ENCODE measurements at regions not wholly inside any gene's neighbourhood (a gene's known extent, or its start where the extent isn't known, plus 50 kb on each side); places are given as distances from the start of the nearest gene placed in this dataset.
A peak's percentile ranks its signal among the peaks of the same experiment; 100 is the strongest.

GRCh38 chr10:31606841-31607240 is 287.8 kb downstream of the ZEB1 start:
- DNase-seq (ENCODE audit: low read depth, low spot score) = no peak

DNA sequence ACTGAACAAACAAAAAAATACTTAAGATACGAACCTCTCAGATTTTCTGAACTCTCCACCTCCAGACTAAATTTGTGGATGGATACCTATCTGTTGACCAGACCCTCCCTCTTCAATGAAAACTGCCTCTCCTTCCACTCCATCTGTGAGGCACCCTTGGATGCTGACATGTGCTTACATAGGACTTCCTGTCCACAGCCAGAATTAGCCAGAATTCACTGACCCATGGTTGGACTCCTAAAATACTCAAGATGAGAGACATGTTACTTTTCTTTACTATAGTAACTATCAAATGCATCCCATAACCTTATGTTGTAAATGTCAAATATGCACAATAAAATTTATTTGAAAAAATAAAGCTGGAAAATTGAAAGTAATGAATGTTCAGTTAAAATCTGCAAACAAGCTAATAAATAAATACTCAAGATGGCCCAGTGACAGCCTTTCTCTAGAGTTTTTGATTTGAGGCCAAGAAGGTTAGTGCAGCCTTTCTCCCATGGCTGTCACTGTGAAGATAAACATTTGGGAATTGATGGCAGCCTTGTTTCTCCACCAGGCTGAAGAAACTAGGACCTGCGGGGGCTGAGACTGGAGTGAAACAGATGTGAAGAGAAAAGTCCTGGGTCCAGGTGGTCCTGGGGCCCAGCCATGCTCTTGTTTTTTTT is 287.0 kb downstream of the ZEB1 start:
- no peak for DNase-seq (ENCODE audit: low read depth, low spot score)

GRCh38 chr10:31605426-31605825 is 286.4 kb downstream of the ZEB1 start:
- DNase-seq (ENCODE audit: low read depth, low spot score) = no peak

DNA sequence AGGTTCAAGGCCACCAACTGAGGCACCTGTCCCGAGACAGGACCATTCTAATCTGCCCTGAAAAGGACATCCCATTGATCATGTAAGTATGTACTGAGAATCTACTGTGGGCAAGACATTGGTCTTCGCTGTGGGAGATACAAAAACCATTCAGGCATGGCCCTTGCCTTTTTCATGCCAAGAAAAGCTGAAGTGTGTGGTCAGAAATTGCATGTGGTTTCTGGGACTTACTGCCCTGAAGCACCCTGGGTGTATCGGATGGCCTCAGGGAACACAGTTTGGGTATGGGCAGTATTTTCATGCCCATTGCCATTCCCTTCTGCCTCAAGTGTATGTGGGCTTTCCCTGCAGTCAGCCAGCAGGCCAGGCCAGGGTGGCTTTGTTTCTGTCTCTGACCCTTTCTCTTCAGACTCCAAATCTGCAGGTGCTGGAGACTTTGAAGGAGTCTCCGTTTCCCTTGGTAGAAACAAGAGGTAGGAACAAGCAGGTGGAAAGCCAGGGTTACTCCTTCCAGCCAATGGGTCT is 285.7 kb downstream of the ZEB1 start:
- no peak for DNase-seq (ENCODE audit: low read depth, low spot score)

DNA sequence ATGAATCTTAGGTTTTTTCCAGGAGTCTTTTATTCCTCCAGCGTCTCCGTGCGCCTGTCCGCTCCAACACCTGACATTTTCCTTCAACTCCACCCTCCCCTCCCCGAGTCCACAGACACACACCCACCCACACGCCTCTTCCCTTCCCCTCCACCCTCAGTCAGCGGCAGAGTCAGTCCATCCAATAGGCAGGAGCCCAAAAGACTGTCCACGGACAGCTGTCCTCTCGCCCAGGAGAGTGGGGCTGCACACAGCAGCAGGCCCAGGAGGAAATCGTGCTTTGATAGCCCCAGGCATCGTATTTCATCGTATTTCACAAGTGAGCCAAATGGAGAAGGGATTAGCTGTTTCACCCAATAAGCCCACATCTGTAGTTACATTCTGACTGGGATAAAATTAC is 285.1 kb downstream of the ZEB1 start:
- DNase-seq (ENCODE audit: low read depth, low spot score) = no peak

DNA sequence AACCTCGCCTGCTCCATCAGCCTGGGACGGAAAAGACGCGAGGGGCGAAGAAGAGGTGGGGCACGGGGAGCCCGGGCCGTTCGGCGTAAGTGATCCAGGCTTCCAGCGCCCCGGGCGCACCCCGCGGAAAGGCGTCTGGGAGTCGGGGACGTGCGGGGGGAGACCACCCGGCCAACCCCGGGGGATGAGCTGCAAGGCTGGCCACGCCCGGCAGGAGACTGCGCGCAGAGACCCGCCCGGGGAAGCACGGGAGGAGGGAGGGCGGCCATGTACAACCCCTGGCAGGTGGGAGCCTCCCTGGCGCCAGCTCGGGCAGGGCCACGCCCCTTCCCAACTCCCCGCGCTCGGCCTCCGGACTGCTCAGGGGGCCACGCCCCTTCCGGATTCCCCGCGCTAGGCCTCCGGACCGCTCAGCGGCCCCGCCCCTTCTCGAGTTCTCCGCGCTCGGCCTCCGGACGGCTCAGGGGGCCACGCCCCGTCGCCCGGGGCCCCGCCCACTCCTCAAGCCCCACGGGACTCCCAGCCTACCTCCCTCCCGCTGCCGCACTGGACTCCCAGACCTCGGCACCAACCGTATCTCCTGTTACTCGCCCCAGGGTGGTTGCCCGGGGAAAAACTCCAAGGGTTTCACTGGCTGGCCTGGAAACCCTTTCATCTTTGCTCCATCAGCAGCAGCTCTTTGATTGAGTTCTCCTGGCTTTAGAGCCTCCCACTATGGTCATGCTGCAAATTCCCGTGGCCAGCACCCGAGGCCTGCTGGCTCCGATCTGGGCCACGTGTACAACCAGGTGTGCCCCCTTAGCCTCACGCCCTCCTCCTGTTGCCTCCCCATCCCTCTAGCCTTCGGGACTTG is 284.4 kb downstream of the ZEB1 start:
- peak; percentile 98 for DNase-seq (ENCODE audit: low read depth, low spot score)

DNA sequence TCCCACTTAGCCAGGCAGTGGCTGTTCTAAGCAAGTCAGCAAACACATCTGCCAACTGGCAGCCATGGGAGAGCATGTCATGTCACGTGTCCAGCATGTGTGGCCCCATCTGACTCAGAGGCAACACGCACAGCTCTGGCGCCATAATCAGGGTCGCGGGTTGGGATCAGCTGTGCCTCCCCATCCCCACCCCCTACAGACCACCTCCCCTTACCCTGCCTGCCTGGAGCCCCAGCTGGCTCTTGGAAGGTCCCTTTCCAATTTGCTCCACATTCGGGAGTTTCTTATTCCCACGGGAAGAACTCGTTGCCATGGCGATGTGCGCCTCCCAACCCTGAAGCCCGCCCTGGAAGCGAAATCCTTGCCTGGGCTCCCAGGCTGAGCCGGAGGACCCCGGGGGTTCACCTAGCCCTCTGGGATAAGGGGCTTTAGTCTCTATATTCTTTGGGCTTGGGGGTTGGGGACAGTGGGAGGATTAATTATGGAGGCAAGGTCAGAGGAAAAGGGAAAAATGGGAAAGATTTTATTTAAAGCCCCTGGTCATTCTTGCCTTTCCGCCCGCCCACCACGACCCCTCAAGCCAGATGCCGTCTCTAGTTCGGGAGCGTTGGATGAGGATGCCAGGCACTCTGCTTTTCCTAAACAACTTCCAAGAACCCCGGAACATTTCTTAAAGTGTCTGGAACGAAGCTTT is 283.7 kb downstream of the ZEB1 start:
- peak; percentile 68 for DNase-seq (ENCODE audit: low read depth, low spot score)

GRCh38 chr10:31601136-31601535 is 282.1 kb downstream of the ZEB1 start:
- DNase-seq (ENCODE audit: low read depth, low spot score) = no peak

- no peak for DNase-seq (ENCODE audit: low read depth, low spot score)
These were observed 280.8 kb downstream of the ZEB1 start for GRCh38 chr10:31599626-31600504.

DNA sequence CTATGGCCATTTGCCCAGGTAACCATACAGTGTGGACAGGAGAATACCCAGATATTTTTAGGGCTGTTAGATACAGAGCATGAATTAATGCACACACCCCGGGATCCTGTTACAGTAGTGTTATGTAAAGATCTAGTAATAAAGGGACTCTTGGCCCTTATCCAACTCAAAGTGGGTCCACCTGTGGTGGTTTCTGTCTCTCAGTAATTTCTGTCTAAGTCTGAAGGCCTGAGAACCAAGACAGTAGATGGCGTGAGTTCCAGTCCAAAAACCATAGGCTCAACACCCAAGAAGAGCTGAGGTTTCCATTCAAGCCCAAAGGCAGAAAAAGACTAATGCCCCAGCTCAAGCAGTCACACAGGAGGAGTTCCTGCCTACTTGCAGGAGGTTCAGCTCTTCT is 277.7 kb downstream of the ZEB1 start:
- DNase-seq (ENCODE audit: low read depth, low spot score) = no peak

GRCh38 chr10:31595992-31596391 is 277.0 kb downstream of the ZEB1 start:
- no peak for DNase-seq (ENCODE audit: low read depth, low spot score)

GRCh38 chr10:31594347-31594873 is 275.4 kb downstream of the ZEB1 start:
- no peak for DNase-seq (ENCODE audit: low read depth, low spot score)

DNA sequence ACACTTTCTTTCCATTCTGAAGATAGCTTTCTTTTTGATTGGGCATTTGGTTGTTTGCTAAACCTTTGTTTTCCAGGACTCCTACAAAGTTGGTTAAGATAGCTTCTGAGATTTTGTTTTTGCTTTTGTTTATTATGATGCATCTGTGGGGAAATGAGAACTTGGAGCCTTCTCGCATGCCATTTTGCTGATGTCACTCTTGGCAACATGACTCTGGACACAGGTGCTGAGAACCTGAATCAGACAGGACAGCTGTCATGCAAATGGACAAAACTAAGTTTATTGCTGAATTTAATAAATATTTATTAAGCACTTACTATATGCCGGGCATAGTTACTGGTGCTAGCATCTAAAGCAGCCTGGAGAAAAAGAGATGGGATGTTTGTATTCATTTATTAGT is 274.1 kb downstream of the ZEB1 start:
- DNase-seq (ENCODE audit: low read depth, low spot score) = no peak

- no peak for DNase-seq (ENCODE audit: low read depth, low spot score)
These were observed 272.6 kb downstream of the ZEB1 start for GRCh38 chr10:31591569-31591968.

- DNase-seq (ENCODE audit: low read depth, low spot score) = no peak
These were observed 271.2 kb downstream of the ZEB1 start for GRCh38 chr10:31590023-31590800.

- DNase-seq (ENCODE audit: low read depth, low spot score) = no peak
These were observed 268.7 kb downstream of the ZEB1 start for GRCh38 chr10:31587691-31588090.

DNA sequence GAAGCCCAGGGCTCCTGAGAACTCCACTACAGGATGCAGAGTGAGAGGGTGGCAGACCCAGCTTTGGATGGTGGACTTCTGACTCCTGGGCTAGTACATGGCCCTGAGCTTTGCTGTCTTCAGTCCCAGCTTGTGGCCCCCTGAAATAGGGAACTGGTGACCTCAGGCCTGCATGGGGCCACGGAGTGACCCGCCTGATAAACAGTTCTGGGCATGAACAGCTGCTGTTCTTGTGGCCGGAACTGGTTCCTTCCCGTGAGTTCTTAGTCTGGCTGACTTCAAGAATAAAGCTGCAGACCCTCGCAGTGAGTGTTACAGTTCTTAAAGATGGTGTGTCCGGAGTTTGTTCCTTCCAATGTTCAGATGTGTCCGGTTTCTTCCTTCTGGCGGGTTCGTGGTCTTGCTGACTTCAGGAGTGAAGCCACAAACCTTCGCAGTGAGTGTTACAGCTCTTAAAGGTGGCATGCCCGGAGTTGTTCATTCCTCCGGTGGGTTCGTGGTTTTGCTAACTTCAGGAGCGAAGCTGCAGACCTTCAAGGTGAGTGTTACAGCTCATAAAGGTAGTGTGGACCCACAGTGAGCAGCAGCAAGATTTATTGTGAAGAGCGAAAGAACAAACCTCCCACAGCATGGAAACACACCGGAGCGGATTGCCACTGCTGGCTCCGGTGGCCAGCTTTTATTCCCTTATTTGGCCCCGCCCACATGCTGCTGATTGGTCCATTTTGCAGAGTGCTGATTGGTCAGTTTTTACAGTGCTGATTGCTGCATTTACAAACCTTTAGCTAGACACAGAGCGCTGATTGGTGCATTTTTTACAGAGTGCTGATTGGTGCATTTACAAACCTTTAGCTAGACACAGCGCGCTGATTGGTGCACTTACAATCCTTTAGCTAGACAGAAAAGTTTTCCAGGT is 268.0 kb downstream of the ZEB1 start:
- DNase-seq (ENCODE audit: low read depth, low spot score) = no peak

GRCh38 chr10:31584876-31585275 is 265.9 kb downstream of the ZEB1 start:
- DNase-seq (ENCODE audit: low read depth, low spot score) = no peak

DNA sequence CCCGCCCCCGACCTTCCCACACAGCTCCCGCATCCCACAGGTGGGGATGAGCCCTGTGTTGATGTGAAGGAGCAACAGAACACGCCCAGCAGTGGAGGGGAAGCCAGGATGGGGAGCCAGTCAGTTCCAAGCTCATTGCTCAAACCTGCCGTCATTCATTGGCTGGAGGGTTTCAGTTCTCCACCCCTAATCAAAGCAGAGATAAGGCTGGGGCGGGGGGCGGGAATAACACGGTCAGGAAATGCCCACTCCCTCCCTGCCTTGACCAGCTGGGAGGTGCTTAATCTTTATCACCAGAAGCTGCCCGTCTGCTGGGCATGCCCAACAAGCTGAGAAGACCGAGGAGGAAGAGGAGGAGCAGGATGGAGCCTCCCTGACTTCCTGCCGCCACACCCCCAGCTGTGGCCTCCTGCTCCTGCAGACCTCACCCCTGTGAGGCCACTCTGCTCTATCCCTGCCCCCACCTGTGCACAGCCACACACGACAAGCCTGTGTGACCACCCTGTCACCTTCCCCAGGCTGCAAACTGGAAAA is 265.1 kb downstream of the ZEB1 start:
- DNase-seq (ENCODE audit: low read depth, low spot score) = no peak
